ENCODE measurements at regions not wholly inside any gene's neighbourhood (a gene's known extent, or its start where the extent isn't known, plus 50 kb on each side); places are given as distances from the start of the nearest gene placed in this dataset.

DNA sequence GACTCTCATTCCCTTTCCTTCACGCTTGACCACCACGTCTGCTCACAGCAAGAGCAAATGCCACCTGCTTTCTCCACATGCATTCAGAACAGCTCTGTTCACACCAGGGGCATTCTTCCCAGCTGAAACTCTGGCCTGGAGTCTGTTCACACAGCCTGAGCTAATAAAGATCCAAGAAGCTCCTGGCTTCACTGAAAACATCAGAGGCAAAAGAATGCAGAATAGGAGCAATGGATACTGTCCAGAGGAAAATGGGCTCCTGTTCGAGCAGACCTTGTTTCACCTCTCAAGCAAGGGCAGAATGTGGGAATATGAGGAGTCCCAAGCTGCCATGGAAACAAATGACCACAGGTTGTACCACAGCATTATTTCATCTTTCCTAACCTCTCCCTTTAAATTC, 402.7 kb upstream of the TNC start:
- Histone ChIP-seq H4K20me1 (ENCODE audit: insufficient read depth, low read length) (no peaks in the 10 kb centered on the region), H3K4me1 (ENCODE audit: insufficient read depth, low read length) (no peaks in the 10 kb centered on the region), H3K4me2 (ENCODE audit: insufficient read depth, low read length) (no peak overlapping the region), H3K36me3 (ENCODE audit: insufficient read depth, low read length) (no peaks in the 10 kb centered on the region), H3K9me3 (ENCODE audit: insufficient read depth, low read length, severe bottlenecking) (no peaks in the 10 kb centered on the region), H3K79me2 (ENCODE audit: insufficient read depth, low read length) (no peaks in the 10 kb centered on the region), H3K27me3 (ENCODE audit: insufficient read depth, low read length, poor library complexity) (no peaks in the 10 kb centered on the region), H3K4me3 (ENCODE audit: low read depth in 1 of 2, low read length in 2 of 2) (no peak overlapping the region), H2AFZ (ENCODE audit: low read depth, low read length) (no peak overlapping the region), H3K27ac (ENCODE audit: low read length) (no peak overlapping the region), H3K9ac (ENCODE audit: low read depth, low read length) (no peak overlapping the region)
- ATAC-seq (ENCODE audit: insufficient read depth, low read depth) (no peak), DNase-seq (no peak)
- TF ChIP-seq EZH2 (IDR thresholded peaks at IDR 0.05; ENCODE audit: borderline replicate concordance, low read depth, low read length, severe bottlenecking) = no peak
- TF ChIP-seq, protein P1, sequence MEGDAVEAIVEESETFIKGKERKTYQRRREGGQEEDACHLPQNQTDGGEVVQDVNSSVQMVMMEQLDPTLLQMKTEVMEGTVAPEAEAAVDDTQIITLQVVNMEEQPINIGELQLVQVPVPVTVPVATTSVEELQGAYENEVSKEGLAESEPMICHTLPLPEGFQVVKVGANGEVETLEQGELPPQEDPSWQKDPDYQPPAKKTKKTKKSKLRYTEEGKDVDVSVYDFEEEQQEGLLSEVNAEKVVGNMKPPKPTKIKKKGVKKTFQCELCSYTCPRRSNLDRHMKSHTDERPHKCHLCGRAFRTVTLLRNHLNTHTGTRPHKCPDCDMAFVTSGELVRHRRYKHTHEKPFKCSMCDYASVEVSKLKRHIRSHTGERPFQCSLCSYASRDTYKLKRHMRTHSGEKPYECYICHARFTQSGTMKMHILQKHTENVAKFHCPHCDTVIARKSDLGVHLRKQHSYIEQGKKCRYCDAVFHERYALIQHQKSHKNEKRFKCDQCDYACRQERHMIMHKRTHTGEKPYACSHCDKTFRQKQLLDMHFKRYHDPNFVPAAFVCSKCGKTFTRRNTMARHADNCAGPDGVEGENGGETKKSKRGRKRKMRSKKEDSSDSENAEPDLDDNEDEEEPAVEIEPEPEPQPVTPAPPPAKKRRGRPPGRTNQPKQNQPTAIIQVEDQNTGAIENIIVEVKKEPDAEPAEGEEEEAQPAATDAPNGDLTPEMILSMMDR (IDR thresholded peaks at IDR 0.05; ENCODE audit: borderline replicate concordance, extremely low read depth, low read length, poor library complexity, severe bottlenecking) = no peak

DNA sequence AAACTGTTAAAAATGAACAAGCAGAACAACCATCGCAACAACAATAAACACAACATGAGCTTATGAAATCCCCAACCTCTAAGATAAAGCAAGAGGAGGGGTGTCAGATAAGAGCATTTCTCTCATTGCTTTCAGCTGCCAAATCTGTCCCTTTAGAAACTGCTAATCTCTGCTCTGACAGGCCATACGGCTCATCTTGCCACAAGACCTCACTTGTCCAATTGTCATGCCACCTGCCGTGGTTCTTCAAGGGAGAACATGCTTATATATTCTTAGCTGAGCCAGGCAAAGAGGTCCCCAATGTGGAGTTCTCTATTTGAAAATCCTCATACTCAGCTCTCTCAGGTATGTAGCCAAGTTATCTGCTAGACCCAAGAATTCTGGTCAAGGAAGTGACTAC, 405.0 kb upstream of the TNC start:
- DNase-seq = no peak
- Histone ChIP-seq H3K9me3 (ENCODE audit: insufficient read depth, low read length, severe bottlenecking) (no peaks in the 10 kb centered on the region), H3K79me2 (ENCODE audit: insufficient read depth, low read length) (no peaks in the 10 kb centered on the region), H3K4me2 (ENCODE audit: insufficient read depth, low read length) (no peak overlapping the region), H4K20me1 (ENCODE audit: insufficient read depth, low read length) (no peaks in the 10 kb centered on the region), H3K27me3 (ENCODE audit: insufficient read depth, low read length, poor library complexity) (no peaks in the 10 kb centered on the region), H2AFZ (ENCODE audit: low read depth, low read length) (no peak overlapping the region), H3K4me1 (ENCODE audit: insufficient read depth, low read length) (no peaks in the 10 kb centered on the region), H3K4me3 (ENCODE audit: low read depth in 1 of 2, low read length in 2 of 2) (no peak overlapping the region), H3K9ac (ENCODE audit: low read depth, low read length) (no peak overlapping the region), H3K36me3 (ENCODE audit: insufficient read depth, low read length) (no peaks in the 10 kb centered on the region), H3K27ac (ENCODE audit: low read length) (no peak overlapping the region)
- no peak for ATAC-seq (ENCODE audit: insufficient read depth, low read depth)
- TF ChIP-seq EZH2 (IDR thresholded peaks at IDR 0.05; ENCODE audit: borderline replicate concordance, low read depth, low read length, severe bottlenecking) = no peak
- TF ChIP-seq, protein P1 (IDR thresholded peaks at IDR 0.05; ENCODE audit: borderline replicate concordance, extremely low read depth, low read length, poor library complexity, severe bottlenecking) = no peak

DNA sequence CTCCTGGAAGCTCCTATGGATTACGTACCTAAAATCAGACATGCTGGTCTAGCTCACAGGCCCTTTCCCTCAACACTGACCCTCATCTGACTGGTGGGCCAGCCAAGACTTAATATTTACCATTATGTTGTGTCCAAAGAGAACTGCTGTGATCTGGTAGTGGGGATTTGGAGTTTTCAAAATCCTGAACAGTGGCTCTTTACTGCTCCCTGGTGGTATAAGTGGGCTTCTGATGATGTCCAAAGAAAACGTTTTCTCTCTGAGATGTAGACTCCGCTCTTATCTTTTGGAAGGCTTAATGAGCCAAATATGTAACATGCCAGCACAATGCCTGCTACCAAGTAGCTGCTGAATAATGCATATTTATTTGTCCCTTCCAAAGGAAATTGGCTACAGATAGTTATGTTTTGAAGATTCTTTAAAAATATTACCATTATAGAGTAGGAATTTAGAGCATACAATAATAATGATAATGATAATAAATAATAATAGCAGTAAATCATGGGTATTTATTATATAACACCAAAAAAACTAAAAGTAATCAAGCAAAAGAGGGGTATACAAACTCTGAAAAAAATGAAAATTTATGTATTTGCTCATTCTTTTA, 406.6 kb upstream of the TNC start:
- no peaks in the 10 kb centered on the region for H4K20me1 ChIP-seq (ENCODE audit: insufficient read depth, low read length)
- ATAC-seq (ENCODE audit: insufficient read depth, low read depth) = peak; percentile 54; the same call in 2 of the 3 replicates
- no peak overlapping the region for H2AFZ ChIP-seq (ENCODE audit: low read depth, low read length)
- no peak for TF ChIP-seq EZH2 (IDR thresholded peaks at IDR 0.05; ENCODE audit: borderline replicate concordance, low read depth, low read length, severe bottlenecking)
- TF ChIP-seq, protein P1 (IDR thresholded peaks at IDR 0.05; ENCODE audit: borderline replicate concordance, extremely low read depth, low read length, poor library complexity, severe bottlenecking) = peak; percentile 71
- H3K36me3 ChIP-seq (ENCODE audit: insufficient read depth, low read length) = no peaks in the 10 kb centered on the region
- no peak overlapping the region for H3K4me3 ChIP-seq (ENCODE audit: low read depth in 1 of 2, low read length in 2 of 2)
- DNase-seq = peak; percentile 22
- no peaks in the 10 kb centered on the region for H3K9me3 ChIP-seq (ENCODE audit: insufficient read depth, low read length, severe bottlenecking)
- no peaks in the 10 kb centered on the region for H3K79me2 ChIP-seq (ENCODE audit: insufficient read depth, low read length)
- H3K4me1 ChIP-seq (ENCODE audit: insufficient read depth, low read length) = no peaks in the 10 kb centered on the region
- H3K27ac ChIP-seq (ENCODE audit: low read length) = no peak overlapping the region
- no peak overlapping the region for H3K4me2 ChIP-seq (ENCODE audit: insufficient read depth, low read length)
- no peaks in the 10 kb centered on the region for H3K27me3 ChIP-seq (ENCODE audit: insufficient read depth, low read length, poor library complexity)
- no peak overlapping the region for H3K9ac ChIP-seq (ENCODE audit: low read depth, low read length)

All from DND-41 (cell line).